GM21515 (cell line): ENCODE measurements at regions not wholly inside any gene's neighbourhood (a gene's known extent, or its start where the extent isn't known, plus 50 kb on each side); places are given as distances from the start of the nearest gene placed in this dataset.

Experiments
- ATAC-seq: cut with Tn5 transposase; IDR thresholded peaks from one replicate; pipeline ENCODE4 v1.9.1; 2021; ENCODE audit not compliant: unreplicated experiment

- ATAC-seq = no peak
Observed at GRCh38 chr16:51405361-51405760, 254.3 kb upstream of the SALL1 start.

GRCh38 chr16:51404386-51404785 lies 253.3 kb upstream of the SALL1 start:
- no peak for ATAC-seq

DNA sequence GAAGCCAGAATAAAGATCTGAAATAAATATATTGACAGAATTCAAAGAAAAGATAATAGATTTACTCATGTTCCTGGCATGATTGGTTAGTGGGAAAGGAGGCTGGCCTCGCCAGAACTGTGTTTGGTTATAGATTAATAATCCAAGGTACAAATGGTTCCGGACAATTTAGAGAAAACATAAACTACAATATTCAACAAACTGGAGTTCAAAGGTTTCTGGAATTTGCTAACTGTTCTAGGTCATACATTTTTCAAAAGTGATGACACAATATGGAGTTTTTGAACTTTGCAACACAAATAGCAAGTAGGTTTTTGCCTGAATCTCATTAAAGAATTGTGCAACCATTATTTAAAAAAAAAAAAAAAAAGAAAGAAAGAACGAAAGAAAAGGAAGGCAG lies 251.7 kb upstream of the SALL1 start:
- no peak for ATAC-seq

DNA sequence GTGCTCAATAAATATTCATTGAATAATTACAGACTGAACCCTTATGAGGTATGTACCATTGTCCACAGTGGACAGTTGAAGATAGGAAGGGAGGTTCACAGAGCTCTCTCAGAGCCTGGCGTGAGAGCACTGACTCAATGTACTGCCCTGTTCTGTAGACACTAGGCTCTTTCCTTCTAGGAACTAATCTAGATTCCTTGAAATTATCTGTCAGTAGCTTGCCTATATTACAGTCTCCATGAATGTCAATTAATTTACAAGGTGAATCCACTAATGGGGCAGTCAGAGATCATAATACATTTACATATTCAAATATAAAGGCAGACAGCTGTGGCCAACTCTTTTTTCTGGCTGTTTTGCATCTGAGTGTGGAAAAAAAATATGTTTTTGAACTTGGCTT lies 251.2 kb upstream of the SALL1 start:
- no peak for ATAC-seq

DNA sequence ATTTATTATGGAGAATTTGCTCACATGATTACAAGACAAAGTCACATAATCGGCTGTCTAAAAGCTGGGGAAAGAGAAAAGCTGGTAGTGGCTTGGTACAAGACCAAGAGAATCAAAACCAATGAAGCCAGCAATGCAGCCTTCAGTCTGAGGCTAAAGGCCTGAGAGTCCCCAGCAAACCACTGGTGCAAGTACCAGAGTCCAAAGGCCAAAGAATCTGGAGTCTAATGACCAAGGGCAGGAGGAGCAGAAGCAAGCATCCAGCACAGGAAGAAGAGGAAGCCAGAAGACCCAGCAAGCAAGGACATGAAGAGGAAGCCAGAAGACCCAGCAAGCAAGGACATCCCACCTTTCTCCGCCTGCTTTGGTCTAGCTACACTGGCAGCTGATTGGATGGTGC lies 250.6 kb upstream of the SALL1 start:
- ATAC-seq = no peak

DNA sequence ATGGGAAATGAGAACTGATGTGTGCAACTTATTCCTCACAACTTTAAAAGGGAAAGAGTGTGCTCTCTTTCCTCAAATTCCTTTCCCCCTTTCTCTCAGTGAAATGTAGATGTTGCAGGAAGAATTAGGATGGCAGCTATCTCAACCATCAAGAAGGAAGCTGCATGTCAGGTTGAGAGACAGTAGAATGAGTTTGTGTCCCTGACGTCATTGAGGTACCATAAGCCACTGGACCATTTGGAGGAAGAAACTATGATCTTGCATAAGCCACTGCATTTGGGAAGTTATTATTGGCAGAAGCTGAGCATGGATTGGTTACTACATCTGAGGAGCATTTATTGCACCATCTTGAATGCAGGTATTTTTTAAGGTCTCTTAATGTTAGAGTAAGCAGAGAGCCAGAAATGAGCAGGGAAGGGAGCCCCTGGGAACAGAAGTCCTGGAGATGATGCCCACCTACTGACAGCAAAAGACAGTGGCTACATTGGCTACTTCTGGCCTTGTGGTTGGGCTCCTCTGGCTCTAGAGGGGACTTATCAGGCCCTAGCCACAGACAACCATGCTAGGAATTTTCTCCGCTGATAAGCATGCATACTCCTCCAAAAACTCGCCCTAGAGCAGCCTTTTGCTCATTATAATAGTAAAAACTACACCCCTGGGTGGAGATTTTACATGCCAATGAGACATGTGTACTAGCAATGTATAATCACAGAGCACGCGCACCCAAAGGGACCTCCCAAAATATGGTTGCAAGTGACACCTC lies 249.0 kb upstream of the SALL1 start:
- ATAC-seq = no peak

DNA sequence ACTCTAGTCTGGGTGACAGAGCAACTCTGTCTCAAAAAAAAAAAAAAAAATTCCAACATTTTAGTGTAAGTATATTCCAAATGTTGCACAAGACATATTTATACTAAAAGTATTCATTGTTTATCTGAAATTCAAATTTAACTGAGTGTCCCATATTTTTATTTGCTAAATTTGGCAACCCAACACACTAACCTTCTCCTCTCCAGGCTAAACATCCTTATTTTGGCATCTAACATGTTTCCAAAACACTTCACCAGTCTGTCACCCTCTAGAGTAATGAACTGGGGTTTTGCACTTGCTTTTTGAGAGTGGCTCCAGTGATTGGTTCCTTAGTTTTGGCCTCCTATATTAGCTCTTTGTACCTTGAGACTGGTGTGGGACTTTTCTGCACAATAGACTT lies 243.4 kb upstream of the SALL1 start:
- ATAC-seq = no peak

GRCh38 chr16:51393381-51394005 lies 242.4 kb upstream of the SALL1 start:
- ATAC-seq = no peak

- no peak for ATAC-seq
Observed at GRCh38 chr16:51392521-51393187, 241.6 kb upstream of the SALL1 start.

DNA sequence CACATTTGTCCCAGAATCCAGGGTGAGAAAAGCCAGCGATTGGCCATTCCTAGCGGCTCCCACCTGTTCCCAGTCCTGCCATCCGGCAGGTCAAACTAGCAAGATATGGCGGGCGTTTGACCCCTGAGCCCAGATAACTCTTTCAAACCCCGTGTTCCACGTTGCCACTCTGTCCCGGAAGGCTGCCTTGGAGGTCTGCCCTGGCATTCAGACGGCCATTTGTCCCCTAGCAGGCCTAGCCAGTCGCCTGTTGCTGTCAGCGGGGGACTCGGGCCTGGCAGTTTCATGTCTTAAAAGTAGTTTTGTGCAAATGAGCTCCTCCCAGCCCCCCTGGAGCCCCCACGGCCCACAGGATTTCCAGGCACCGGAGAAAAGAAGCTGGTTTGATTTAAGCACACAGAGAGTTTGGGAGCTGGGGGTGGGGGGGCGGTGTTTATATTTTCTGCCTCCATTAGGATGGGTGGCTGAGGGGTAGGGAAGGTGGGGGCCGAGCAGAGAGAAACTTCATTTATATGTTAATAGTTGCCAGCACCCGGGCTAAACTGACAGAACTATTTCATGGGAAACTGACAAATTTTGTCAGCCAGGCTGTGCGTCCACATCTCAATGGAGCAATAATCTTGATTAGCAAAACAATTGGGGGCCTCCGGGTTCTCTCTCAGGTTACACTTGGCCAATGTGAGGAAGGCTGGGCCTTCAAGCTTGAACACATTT lies 240.9 kb upstream of the SALL1 start:
- ATAC-seq = no peak

GRCh38 chr16:51390877-51391276 lies 239.8 kb upstream of the SALL1 start:
- ATAC-seq = no peak

- no peak for ATAC-seq
Observed at GRCh38 chr16:51389881-51390280, 238.8 kb upstream of the SALL1 start.

DNA sequence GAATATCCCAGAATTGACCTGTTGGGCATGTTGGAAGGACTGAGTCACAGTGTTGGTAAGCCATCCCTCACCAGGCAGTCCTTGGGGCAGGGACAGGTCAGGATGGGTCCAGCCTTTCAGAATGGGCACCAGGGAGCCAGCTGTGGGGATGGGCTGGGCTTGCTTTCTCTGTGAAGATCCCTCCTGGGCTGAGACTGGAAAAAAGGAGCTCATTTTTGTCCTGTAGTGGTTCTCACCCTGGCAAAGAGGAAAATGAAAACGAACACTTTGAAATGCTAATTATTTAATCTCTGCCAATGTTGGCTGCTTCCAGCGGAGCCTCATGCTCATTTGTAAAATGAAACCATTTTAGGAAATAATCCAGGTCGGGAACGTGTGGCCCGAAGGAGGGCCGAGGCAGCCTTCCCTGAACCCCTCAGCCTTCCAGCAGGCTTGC lies 237.5 kb upstream of the SALL1 start:
- ATAC-seq = no peak

GRCh38 chr16:51383909-51384308 lies 232.8 kb upstream of the SALL1 start:
- ATAC-seq = no peak

- ATAC-seq = no peak
Observed at GRCh38 chr16:51382940-51383339, 231.9 kb upstream of the SALL1 start.

DNA sequence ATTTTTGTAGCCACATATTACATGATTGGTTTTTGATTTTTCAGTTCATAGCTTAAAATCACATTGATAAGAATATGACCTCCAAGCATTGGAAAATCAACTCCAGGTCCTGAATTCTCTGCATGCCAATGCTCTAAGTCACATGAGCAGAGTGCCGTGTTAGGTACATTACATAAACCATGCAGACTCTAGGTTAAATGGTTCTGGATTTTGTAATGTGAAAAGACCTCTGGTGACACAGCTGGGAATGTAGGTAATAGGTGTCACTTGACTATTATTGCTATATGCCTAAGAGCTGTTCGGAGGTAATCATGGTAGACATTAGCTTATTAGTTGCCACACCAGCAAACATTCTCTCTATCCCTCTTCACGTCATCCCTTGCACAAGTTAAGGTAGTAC lies 231.1 kb upstream of the SALL1 start:
- no peak for ATAC-seq

GRCh38 chr16:51376080-51376479 lies 225.0 kb upstream of the SALL1 start:
- no peak for ATAC-seq

DNA sequence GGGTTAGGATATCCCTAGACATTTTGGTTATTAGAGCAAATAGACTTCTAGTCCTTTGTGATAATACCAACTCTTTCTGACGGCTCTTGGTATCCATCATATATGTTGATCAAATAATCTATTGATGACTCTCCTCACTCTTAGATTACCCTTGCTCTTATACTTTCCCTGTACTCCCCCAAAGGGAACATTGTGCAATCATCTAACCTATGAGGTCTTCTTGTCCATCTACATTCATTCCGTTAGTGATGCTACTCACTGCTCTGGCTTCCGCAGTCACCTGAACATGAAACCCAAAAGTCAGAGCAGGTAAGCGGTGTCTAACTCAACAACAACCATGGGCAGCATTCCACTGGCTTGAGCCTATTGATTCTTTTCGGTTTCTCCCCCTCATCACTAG lies 223.7 kb upstream of the SALL1 start:
- ATAC-seq = no peak

GRCh38 chr16:51374346-51374745 lies 223.3 kb upstream of the SALL1 start:
- no peak for ATAC-seq

- no peak for ATAC-seq
Observed at GRCh38 chr16:51365715-51366114, 214.6 kb upstream of the SALL1 start.

DNA sequence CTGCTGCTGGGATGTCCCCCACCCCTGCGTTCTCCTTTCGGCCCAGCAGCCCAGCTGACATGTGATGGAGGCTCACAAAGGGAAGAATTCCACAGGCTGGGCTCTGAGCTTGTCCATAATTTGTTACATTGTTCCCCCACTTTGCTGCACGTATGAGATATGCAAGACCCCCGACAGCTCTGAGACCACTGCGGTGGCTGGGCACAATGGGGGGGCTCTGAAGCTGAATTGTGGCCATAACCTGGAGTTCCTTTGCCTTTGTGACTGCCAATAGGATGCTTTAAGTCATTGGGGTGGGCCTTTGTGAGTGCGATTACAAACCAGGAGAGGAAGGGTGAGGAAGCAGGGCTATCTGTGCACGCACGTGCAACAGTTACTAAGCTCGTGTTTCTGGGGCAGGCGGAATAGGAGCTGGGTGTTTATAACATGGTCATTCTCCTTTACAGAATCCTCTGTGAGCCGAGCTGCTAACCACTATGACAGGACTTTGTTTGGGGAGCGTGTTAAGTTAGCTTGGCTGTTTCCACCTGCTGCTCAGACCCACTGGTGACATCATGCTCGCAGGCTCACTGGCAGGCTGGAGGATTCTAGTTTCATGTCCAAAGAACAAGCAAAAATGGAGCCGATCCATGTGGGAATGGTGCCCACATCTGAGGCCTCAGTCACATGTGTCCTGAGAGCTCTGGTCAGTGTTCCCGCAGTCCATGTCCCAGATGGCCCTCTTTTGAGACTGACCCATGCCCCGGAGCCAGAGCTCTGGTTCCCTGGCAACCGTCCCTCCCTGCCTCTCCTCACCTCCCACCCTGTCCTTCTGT lies 208.3 kb upstream of the SALL1 start:
- ATAC-seq = no peak
